H9 (cell line): ENCODE measurements at regions not wholly inside any gene's neighbourhood (a gene's known extent, or its start where the extent isn't known, plus 50 kb on each side); places are given as distances from the start of the nearest gene placed in this dataset.

Source experiments
- DNase-seq: peaks from one replicate; pipeline ENCODE4 v3.0.0-alpha.2; 2017
- H2AFZ ChIP-seq: one replicate; pipeline ENCODE4 v1.6.1; 2013; ENCODE audit warnings: mild to moderate bottlenecking, low read length, control low read depth, moderate library complexity
- H2AK5ac ChIP-seq: 2 replicates; pipeline ENCODE4 v1.6.1; 2013; ENCODE audit warnings: low read length, control low read depth, mixed read lengths; ENCODE audit not compliant: insufficient read length
- H2BK120ac ChIP-seq: one replicate; pipeline ENCODE4 v1.6.1; 2013; ENCODE audit warnings: low read depth, mild to moderate bottlenecking, low read length, control low read depth, inconsistent platforms; ENCODE audit not compliant: poor library complexity, severe bottlenecking
- H2BK12ac ChIP-seq: 2 replicates; pipeline ENCODE4 v1.6.1; 2013; ENCODE audit warnings: low read length, control low read depth, mixed read lengths, low read depth; ENCODE audit not compliant: insufficient read length
- H2BK15ac ChIP-seq: 2 replicates; pipeline ENCODE4 v1.6.1; 2013; ENCODE audit warnings: low read depth, low read length, control low read depth
- H2BK20ac ChIP-seq: one replicate; pipeline ENCODE4 v1.6.1; 2013; ENCODE audit warnings: low read depth, mild to moderate bottlenecking, low read length, control low read depth, inconsistent platforms; ENCODE audit not compliant: poor library complexity, severe bottlenecking
- H2BK5ac ChIP-seq: 2 replicates; pipeline ENCODE4 v1.6.1; 2013; ENCODE audit warnings: low read length, control low read depth, mixed read lengths; ENCODE audit not compliant: insufficient read length
- H3K14ac ChIP-seq: 2 replicates; pipeline ENCODE4 v1.6.1; 2013; ENCODE audit warnings: low read length, control low read depth; ENCODE audit not compliant: insufficient read depth
- H3K18ac ChIP-seq: 2 replicates; pipeline ENCODE4 v1.6.1; 2013; ENCODE audit warnings: low read depth, mild to moderate bottlenecking, mixed read lengths, low read length, control low read depth; ENCODE audit not compliant: insufficient read length
- H3K23ac ChIP-seq: 2 replicates; pipeline ENCODE4 v1.6.1; 2013; ENCODE audit warnings: low read length, control low read depth, mixed read lengths, low read depth; ENCODE audit not compliant: insufficient read length
- H3K23me2 ChIP-seq: 2 replicates; pipeline ENCODE4 v1.6.1; 2013; ENCODE audit warnings: low read depth, mild to moderate bottlenecking, mixed read lengths, low read length, control low read depth; ENCODE audit not compliant: insufficient read length, poor library complexity, severe bottlenecking
- H3K27ac ChIP-seq: 2 replicates; pipeline ENCODE4 v1.5.1; 2013; ENCODE audit warnings: low read length, control low read depth, mixed read lengths, low read depth; ENCODE audit not compliant: insufficient read length
- H3K27me3 ChIP-seq: 2 replicates; pipeline ENCODE4 v1.6.1; 2013; ENCODE audit warnings: low read length, control low read depth, inconsistent platforms; ENCODE audit not compliant: insufficient read depth
- H3K4ac ChIP-seq: 2 replicates; pipeline ENCODE4 v1.6.1; 2013; ENCODE audit warnings: low read depth, mild to moderate bottlenecking, control low read depth, inconsistent platforms, low read length, moderate library complexity
- H3K4me1 ChIP-seq: 2 replicates; pipeline ENCODE4 v1.6.1; 2013; ENCODE audit warnings: low read length, control low read depth, inconsistent platforms; ENCODE audit not compliant: insufficient read depth
- H3K4me2 ChIP-seq: 2 replicates; pipeline ENCODE4 v1.6.1; 2013; ENCODE audit warnings: low read length, control low read depth, mixed read lengths; ENCODE audit not compliant: insufficient read length, insufficient read depth
- H3K56ac ChIP-seq: 2 replicates; pipeline ENCODE4 v1.6.1; 2013; ENCODE audit warnings: low read depth, mild to moderate bottlenecking, mixed read lengths, low read length, control low read depth; ENCODE audit not compliant: insufficient read length
- H3K79me1 ChIP-seq: 2 replicates; pipeline ENCODE4 v1.6.1; 2013; ENCODE audit warnings: low read depth, mild to moderate bottlenecking, moderate library complexity, low read length, control low read depth, inconsistent platforms; ENCODE audit not compliant: insufficient read depth, poor library complexity, severe bottlenecking
- H3K79me2 ChIP-seq: 2 replicates; pipeline ENCODE4 v1.6.1; 2013; ENCODE audit warnings: low read length, control low read depth, inconsistent platforms; ENCODE audit not compliant: insufficient read depth
- H3K9ac ChIP-seq: 2 replicates; pipeline ENCODE4 v1.6.1; 2013; ENCODE audit warnings: low read length, control low read depth, mixed read lengths; ENCODE audit not compliant: insufficient read length; ENCODE audit errors: extremely low read depth
- H3K9me3 ChIP-seq: one replicate; pipeline ENCODE4 v1.6.1; 2013; ENCODE audit warnings: low read depth, low read length, inconsistent platforms; ENCODE audit not compliant: control insufficient read depth
- H3T11ph ChIP-seq: one replicate; pipeline ENCODE4 v1.6.1; 2013; ENCODE audit warnings: mild to moderate bottlenecking, low read length, control low read depth, inconsistent platforms
- H4K20me1 ChIP-seq: one replicate; pipeline ENCODE4 v1.6.1; 2013; ENCODE audit not compliant: control insufficient read depth, insufficient read length, insufficient read depth
- H4K5ac ChIP-seq: 2 replicates; pipeline ENCODE4 v1.6.1; 2013; ENCODE audit warnings: low read depth, mild to moderate bottlenecking, mixed read lengths, low read length, control low read depth; ENCODE audit not compliant: insufficient read length
- H4K8ac ChIP-seq: replicated peaks from 2 replicates; pipeline ENCODE4 v1.6.1; 2013; ENCODE audit warnings: low read length, control low read depth, mixed read lengths, low read depth; ENCODE audit not compliant: insufficient read length
- H4K91ac ChIP-seq: 2 replicates; pipeline ENCODE4 v1.6.1; 2013; ENCODE audit warnings: low read depth, mild to moderate bottlenecking, moderate library complexity, mixed read lengths, low read length, control low read depth; ENCODE audit not compliant: insufficient read length
- H3K27ac Mint-ChIP-seq, 3 experiments: 2 replicates in 2 of 3; 3 replicates in 1 of 3; pipeline ENCODE4 v1.8.0; 2020 to 2021; ENCODE audit warnings: mixed read lengths in 3 of 3, mild to moderate bottlenecking in 1 of 3, moderate library complexity in 1 of 3
- H3K27me3 Mint-ChIP-seq: 2 replicates; pipeline ENCODE4 v1.8.0; 2021; ENCODE audit warnings: low read depth, mild to moderate bottlenecking, moderate library complexity, mixed read lengths
- H3K36me3 Mint-ChIP-seq, 3 experiments: 2 replicates in 2 of 3; 3 replicates in 1 of 3; pipeline ENCODE4 v1.8.0; 2020 to 2021; ENCODE audit warnings: low read depth in 3 of 3, mixed read lengths in 3 of 3; ENCODE audit not compliant: insufficient read depth in 1 of 3
- H3K4me1 Mint-ChIP-seq, 2 experiments: 2 replicates each; pipeline ENCODE4 v1.8.0; 2020; ENCODE audit warnings: mixed read lengths in 2 of 2
- H3K4me3 Mint-ChIP-seq, 2 experiments: 2 replicates in 1 of 2; 3 replicates in 1 of 2; pipeline ENCODE4 v1.8.0; 2020 to 2021; ENCODE audit warnings: mild to moderate bottlenecking in 2 of 2, mixed read lengths in 2 of 2, moderate library complexity in 1 of 2
- H3K9me3 Mint-ChIP-seq, 2 experiments: 2 replicates in 1 of 2; 3 replicates in 1 of 2; pipeline ENCODE4 v1.8.0; 2020; ENCODE audit warnings: mild to moderate bottlenecking in 2 of 2, mixed read lengths in 2 of 2, moderate library complexity in 1 of 2
- CTCF ChIP-seq: fragments of 200-600 bp; sonication (generic); conservative IDR thresholded peaks from 3 replicates; pipeline ENCODE4 v1.8.0; 2021; ENCODE audit warnings: antibody characterized with exemption, mild to moderate bottlenecking
- WGBS: extraction: QIAGEN DNeasy Blood & Tissue Kit; methylation state at CpG from one replicate; pipeline ENCODE4 v1.1.7; 2013; ENCODE audit warnings: missing lambda C conversion rate, low lambda C conversion rate, mixed read lengths; ENCODE audit not compliant: insufficient read length; ENCODE audit errors: extremely low coverage; 5-methylcytosine and 5-hydroxymethylcytosine counted together

GRCh38 chr10:28840202-28840601 lies 162.9 kb downstream of the BAMBI start:
- Mint-ChIP-seq H3K36me3 (no peaks in the 10 kb centered on the region), H3K4me3 (no peak overlapping the region), H3K9me3 (no peaks in the 10 kb centered on the region), H3K27ac (peak overlapping the region in 1 of 3 experiments; percentile 46; a peak in 1 of 7 replicates), H3K4me1 (no peaks in the 10 kb centered on the region), H3K27me3 (peaks cover 3% of the 10 kb centered on the region; the same call in 1 of the 2 replicates)
- no peak overlapping the region for H3K9ac ChIP-seq
- H2AK5ac ChIP-seq: no peak overlapping the region
- no peak overlapping the region for H2BK120ac ChIP-seq
- no peak for DNase-seq
- no peaks in the 10 kb centered on the region for H3K79me1 ChIP-seq
- no peak overlapping the region for H2AFZ ChIP-seq
- H3T11ph ChIP-seq: no peak overlapping the region
- no peak overlapping the region for H3K27ac ChIP-seq
- H4K8ac ChIP-seq: no peak overlapping the region
- no peaks in the 10 kb centered on the region for H3K27me3 ChIP-seq
- H2BK5ac ChIP-seq: no peak overlapping the region
- H3K9me3 ChIP-seq: no peaks in the 10 kb centered on the region
- H3K56ac ChIP-seq: no peak overlapping the region
- WGBS: no CpG with 5 or more reads among the region's 6 CpGs
- no peak overlapping the region for H3K14ac ChIP-seq
- TF ChIP-seq CTCF: no peak
- H3K4ac ChIP-seq: no peak overlapping the region
- H3K4me2 ChIP-seq: no peak overlapping the region
- H2BK12ac ChIP-seq: no peak overlapping the region
- H3K23me2 ChIP-seq: no peaks in the 10 kb centered on the region
- no peak overlapping the region for H3K23ac ChIP-seq
- no peak overlapping the region for H4K91ac ChIP-seq
- H3K18ac ChIP-seq: no peak overlapping the region
- H3K79me2 ChIP-seq: no peaks in the 10 kb centered on the region
- no peaks in the 10 kb centered on the region for H3K4me1 ChIP-seq
- H4K20me1 ChIP-seq: no peaks in the 10 kb centered on the region
- no peak overlapping the region for H4K5ac ChIP-seq
- no peak overlapping the region for H2BK20ac ChIP-seq
- no peak overlapping the region for H2BK15ac ChIP-seq
